NCI-H1417 (cell line): ENCODE measurements at regions not wholly inside any gene's neighbourhood (a gene's known extent, or its start where the extent isn't known, plus 50 kb on each side); places are given as distances from the start of the nearest gene placed in this dataset.
A peak's percentile ranks its signal among the peaks of the same experiment; 100 is the strongest.

Experiments
- DNase-seq, 3 experiments: peaks; one replicate each; lab custom pipeline; 2025; lab: John Stamatoyannopoulos, UW

- no peak for DNase-seq
Observed at GRCh38 chr10:128497660-128498377, 371.6 kb upstream of the MKI67 start.

DNA sequence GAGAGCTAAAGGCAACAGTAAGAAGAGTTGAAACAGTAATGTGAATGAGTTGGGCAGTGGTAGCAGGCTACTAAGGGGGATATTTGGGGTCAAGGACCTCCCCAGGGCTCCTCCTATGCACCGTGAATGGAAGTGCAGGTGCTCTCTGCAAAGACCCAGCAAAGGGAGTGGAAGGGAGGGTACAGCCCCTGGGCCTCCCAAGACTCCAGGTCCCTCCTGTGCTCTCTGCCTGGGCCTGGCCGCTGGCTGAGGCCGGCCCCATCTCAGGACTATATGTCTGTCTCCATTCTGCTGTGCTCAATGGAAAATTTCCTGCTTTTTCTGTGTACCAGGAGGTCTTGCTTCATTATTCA is 372.1 kb upstream of the MKI67 start:
- no peak for DNase-seq

- no peak for DNase-seq
Observed at GRCh38 chr10:128498746-128499145, 372.5 kb upstream of the MKI67 start.

DNA sequence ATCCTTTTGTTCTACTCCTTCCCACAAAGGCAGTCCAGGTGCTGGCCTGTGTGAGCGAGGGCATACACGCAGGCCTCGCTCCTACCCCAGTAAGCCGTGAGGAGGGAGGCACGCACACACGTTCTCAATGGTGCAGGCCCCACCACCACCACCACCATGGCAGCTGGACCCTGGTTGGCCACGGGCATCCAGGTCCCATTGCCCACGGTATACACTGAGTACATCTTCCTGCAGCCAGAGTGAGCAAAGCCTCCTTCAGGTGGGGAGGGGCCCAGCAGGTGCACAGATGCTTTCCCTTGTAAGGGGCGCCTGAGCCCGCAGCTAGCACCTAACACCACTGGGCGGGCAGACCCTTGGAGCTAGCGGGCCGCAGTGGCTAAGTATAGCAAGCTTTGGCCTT is 373.3 kb upstream of the MKI67 start:
- DNase-seq, result no peak

DNA sequence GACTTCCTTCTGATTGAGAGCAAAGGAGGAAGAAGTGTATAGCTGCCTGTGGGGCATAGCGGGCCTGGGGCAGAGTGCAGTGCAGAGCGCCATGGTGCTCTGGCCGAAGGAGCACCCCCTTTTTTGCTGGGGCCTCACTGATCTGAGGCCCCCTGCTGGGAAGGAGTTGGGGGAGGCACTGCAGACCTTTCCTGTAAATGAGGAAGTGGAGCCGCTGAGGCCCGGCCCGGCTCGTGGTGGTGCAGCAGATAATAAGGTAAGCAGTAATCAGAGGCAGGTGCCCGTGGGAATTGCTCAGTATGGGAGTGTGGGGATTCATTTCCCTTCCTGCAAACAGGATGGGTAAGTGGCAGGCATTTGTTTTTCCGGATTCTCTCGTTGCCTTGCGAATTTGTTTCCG is 373.7 kb upstream of the MKI67 start:
- no peak for DNase-seq

- DNase-seq, result no peak
Observed at GRCh38 chr10:128500642-128501041, 374.4 kb upstream of the MKI67 start.

- DNase-seq, result no peak
Observed at GRCh38 chr10:128505346-128505745, 379.1 kb upstream of the MKI67 start.

GRCh38 chr10:128506423-128506822 is 380.2 kb upstream of the MKI67 start:
- DNase-seq, result no peak

DNA sequence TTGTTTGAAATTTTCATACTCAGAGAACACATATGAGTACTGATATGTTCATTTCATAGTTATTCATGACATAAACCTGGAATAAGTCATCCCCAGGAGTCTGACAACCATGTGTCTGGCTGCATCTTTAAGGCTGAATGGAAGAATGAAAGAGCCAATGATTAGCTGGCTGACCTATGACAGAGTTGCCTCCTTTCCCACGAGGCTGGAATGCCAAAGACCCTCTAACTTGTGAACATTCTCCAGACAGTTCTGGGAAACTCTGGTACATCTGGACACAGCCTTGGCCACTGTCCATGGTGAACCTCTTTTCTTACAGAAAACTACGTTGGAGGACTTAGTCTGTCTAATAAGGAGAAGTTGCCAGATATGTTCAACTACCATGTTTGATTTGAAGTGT is 380.8 kb upstream of the MKI67 start:
- DNase-seq, result no peak

DNA sequence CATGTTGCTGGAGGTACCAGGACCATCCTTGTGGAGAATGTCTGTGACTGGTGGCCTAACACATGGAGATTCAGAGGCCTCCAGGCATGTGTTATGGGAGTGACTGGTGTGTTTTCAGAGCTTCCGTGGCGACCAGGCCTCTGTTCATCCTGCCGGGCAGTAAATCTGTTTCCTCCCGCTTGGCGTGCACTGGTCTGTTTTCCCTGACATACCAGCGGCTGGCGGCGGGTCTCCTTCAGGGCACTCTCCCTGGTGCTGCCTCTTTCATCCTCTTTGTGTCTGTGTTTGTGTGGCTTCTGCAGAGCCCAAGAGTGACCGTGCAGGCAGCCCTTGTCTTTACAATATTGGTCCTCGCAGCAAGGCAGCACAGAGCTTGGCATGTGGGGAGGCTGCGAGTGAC is 385.1 kb upstream of the MKI67 start:
- DNase-seq, result no peak

GRCh38 chr10:128512767-128513166 is 386.5 kb upstream of the MKI67 start:
- DNase-seq, result no peak

- no peak for DNase-seq
Observed at GRCh38 chr10:128514536-128514935, 388.3 kb upstream of the MKI67 start.

DNA sequence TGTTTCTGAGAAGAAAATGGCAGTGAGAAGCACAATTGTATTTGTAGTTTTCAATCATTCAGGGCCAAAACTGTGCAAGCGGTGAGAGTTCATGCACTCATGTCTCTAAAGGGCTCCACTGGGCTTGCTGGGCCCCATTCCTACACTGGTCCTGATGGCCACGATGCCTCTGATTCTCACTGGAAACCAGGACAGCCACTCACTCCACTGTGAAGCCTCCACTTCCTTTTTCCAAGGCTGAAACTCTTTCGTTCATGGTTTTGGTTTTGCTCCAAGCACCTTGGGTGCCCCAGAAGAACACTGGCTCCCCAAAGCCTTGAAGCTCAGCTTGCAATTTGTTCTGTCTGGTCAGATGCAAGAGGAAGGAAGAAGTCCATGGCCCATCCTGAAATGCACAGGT is 390.0 kb upstream of the MKI67 start:
- DNase-seq, result no peak

- DNase-seq, result no peak
Observed at GRCh38 chr10:128517167-128517566, 390.9 kb upstream of the MKI67 start.

DNA sequence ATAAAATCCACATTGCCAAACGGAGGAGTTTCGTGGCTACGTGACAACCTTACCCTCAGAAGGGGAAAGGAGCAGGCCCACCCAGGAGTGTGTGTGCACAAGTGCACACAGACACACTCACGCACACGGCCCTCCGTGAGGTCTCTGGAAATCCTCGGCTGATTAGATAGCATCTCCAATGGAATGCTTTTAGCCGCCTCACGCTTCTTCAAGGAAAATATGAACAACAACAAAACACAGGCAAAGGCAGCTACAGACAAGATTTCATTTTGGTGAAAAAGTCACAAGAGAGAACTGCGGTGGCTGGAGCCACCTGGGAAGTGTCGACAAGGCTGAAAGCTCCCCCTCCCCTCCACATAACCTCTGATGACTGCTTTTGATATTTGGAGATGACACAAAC is 391.8 kb upstream of the MKI67 start:
- DNase-seq, result no peak

DNA sequence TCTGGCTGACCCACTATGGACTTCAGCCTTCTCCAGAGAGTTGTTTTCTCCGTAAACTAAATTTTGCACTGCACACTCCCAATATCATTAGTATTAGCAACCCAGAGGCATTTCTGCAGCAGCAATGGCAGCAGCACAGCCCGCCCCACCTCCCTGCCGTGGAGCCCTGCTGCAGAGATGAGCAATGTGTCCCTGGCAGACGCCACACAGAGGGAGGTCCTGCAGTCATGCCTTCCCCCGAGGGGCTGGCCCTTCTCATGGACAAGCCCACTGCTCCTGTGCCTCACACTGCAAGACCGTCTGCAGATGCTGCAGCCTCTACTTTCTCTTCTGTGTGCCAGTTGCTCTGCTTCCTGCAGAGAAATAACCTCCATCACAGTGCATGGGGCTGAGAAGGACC is 393.4 kb upstream of the MKI67 start:
- DNase-seq, result no peak

DNA sequence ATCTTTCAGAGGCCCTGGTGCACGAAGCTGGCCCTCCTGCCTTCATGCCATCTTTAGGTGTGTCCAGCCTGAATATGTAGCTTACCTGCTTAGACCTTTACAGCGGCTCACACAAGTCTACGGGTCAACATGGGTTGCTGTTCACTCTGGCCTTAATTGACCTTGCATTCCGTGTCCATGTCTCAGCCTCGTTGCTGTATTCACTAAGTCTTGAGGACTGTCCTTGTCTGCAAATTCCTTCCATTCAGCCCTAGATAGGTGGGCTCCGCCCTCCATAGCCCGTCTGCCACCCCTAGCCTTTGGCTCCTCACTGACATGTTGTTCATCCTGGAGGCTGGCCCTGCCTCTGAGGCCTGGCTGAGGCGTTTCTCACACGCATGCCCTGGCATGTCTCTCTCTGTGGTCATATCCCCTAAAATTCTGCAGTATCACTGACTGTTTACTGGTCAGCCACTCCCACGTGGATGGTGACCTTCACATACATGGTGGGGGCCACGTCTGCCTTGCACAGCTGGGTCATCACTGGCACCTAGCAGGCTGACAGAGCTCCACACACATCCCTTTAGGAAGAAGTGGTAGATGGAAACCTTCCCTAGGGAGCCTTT is 394.1 kb upstream of the MKI67 start:
- no peak for DNase-seq

GRCh38 chr10:128522551-128523308 is 396.5 kb upstream of the MKI67 start:
- DNase-seq, result no peak

DNA sequence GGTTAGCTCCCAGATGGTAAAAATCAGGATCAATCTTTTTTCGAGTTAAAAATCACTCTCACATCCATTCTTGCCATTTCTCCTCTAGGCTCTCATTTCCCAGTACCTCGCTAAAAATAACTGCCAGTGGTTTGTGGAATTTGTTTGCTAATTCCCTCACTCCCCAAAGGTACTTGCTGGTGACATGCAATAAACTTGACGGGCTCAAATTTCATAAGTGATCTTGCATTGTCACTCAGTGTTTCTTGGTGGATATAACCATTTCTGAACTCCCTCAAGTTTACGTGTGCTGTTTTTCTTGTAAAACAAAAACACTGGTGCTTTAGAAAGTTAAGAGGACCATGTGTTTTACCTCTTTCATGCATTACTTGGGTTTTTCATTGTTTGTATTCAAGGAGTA is 399.2 kb upstream of the MKI67 start:
- DNase-seq, result peak in 1 of 3 experiments; percentile 4

DNA sequence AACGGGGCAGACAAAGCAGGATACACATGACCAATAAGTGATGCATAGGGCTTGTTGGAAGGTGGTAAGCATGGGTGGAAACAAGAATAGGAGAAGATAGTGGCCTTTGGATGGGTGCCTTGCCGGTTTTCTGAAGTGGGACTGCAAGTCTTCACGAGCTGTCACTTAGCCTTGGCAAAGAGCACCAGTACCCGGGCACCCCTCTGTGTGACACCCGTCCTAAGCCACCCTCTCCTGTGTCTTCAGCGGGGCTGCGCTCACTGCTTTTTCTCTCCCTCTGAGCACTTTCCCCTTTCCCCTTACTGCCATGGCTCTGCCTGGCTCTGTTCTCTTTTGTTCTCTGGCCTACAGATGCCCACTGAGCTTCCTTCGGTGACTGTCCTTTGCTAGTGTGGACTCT is 399.7 kb upstream of the MKI67 start:
- DNase-seq, result no peak

- peak in 2 of 3 experiments; percentile 10 to 38 for DNase-seq
Observed at GRCh38 chr10:128526791-128527375, 400.7 kb upstream of the MKI67 start.

- DNase-seq, result no peak
Observed at GRCh38 chr10:128527711-128528110, 401.5 kb upstream of the MKI67 start.

DNA sequence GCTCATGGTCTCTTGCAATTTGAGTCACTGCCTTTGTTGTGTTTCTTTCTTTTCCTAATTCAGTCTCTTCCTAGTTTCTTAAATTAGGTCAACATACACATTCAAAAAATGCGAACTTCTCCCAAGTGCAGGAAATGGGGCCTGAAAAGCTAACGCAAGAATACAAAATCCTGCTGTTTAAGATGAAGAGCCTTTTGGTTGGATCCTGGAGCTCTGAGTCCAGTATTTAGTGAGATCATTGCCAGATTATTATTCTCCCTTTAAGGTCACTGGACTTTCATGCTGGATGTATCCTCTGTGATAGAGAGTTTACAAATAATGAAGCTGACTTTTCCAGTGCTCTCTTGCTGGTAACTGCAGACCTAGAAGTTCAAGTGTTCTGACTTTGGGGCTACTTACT is 401.9 kb upstream of the MKI67 start:
- DNase-seq, result no peak
